Small intestine (tissue), 7 donors: ENCODE measurements at regions not wholly inside any gene's neighbourhood (a gene's known extent, or its start where the extent isn't known, plus 50 kb on each side); places are given as distances from the start of the nearest gene placed in this dataset.

ENCODE experiments used
- DNase-seq, 2 donors: peaks; one replicate each; pipeline versions ENCODE4 v3.0.0 to v3.0.0-alpha.2; 2013
- FAIRE-seq: peaks from 2 replicates; lab custom pipeline; 2012; peaks lifted over from hg19 to GRCh38; lab: Jason Lieb, UNC
- H3K27ac ChIP-seq, 3 donors: one replicate each; pipeline ENCODE4 v1.5.1; 2013; ENCODE audit warnings: low read length in 2 of 3, mild to moderate bottlenecking in 2 of 3, control low read depth in 1 of 3, inconsistent platforms in 1 of 3, low read depth in 1 of 3, moderate library complexity in 1 of 3
- H3K27me3 ChIP-seq, 3 donors: one replicate each; pipeline ENCODE4 v1.6.1; 2013; ENCODE audit warnings: low read length in 3 of 3, inconsistent platforms in 1 of 3; ENCODE audit not compliant: control insufficient read depth in 3 of 3, insufficient read depth in 3 of 3
- H3K36me3 ChIP-seq, 3 donors: one replicate each; pipeline ENCODE4 v1.6.1; 2013; ENCODE audit warnings: low read length in 3 of 3, inconsistent platforms in 1 of 3, low read depth in 1 of 3, mild to moderate bottlenecking in 1 of 3, moderate library complexity in 1 of 3; ENCODE audit not compliant: control insufficient read depth in 3 of 3, insufficient read depth in 2 of 3
- H3K4me1 ChIP-seq, 3 donors: one replicate each; pipeline ENCODE4 v1.6.1; 2013; ENCODE audit warnings: low read length in 2 of 3, inconsistent platforms in 1 of 3, low read depth in 1 of 3, mild to moderate bottlenecking in 1 of 3, moderate library complexity in 1 of 3; ENCODE audit not compliant: control insufficient read depth in 3 of 3, insufficient read depth in 2 of 3
- H3K4me3 ChIP-seq, 3 donors: one replicate each; pipeline ENCODE4 v1.5.1; 2013; ENCODE audit warnings: low read length in 3 of 3, control low read depth in 1 of 3, inconsistent platforms in 1 of 3, low read depth in 1 of 3, mild to moderate bottlenecking in 1 of 3, moderate library complexity in 1 of 3
- H3K9me3 ChIP-seq, 2 donors: one replicate each; pipeline ENCODE4 v1.6.1; 2013; ENCODE audit warnings: low read depth in 1 of 2, low read length in 1 of 2; ENCODE audit not compliant: control insufficient read depth in 2 of 2, insufficient read depth in 1 of 2
- WGBS, 3 donors: extraction: QIAGEN DNeasy Blood & Tissue Kit; methylation state at CpG; one replicate each; pipeline ENCODE4 v1.1.7; 2013; 5-methylcytosine and 5-hydroxymethylcytosine counted together
- donor health status: healthy with polysubstance abuse.
- donor health status: control.
- donor health status: control.
- donor health status: Bipolar disorder and iron deficiency.
- donor health status: healthy.

GRCh38 chr1:80837066-80837465 lies 963.7 kb upstream of the ADGRL2 start:
- H3K27ac ChIP-seq, result no peak overlapping the region
- H3K9me3 ChIP-seq, result peaks cover 0 to 5% of the 10 kb centered on the region in 2 donors
- no peak for FAIRE-seq
- no peaks in the 10 kb centered on the region for H3K4me1 ChIP-seq
- H3K36me3 ChIP-seq, result no peaks in the 10 kb centered on the region
- H3K27me3 ChIP-seq, result no peaks in the 10 kb centered on the region
- 75 to 85% (median 77%) methylated on average over 2 of the region's 2 CpGs for WGBS, 3 donors
- H3K4me3 ChIP-seq, result no peak overlapping the region
- DNase-seq, result no peak

- Histone ChIP-seq H3K27ac (no peak overlapping the region), H3K9me3 (peaks cover 0 to 5% of the 10 kb centered on the region in 2 donors), H3K36me3 (no peaks in the 10 kb centered on the region), H3K4me1 (no peaks in the 10 kb centered on the region), H3K4me3 (no peak overlapping the region), H3K27me3 (no peaks in the 10 kb centered on the region)
- no peak for DNase-seq
- WGBS, 3 donors, result 90 to 97% (median 95%) methylated on average over 2 of the region's 2 CpGs
- no peak for FAIRE-seq
Observed at GRCh38 chr1:80836505-80836904, 964.2 kb upstream of the ADGRL2 start.

- DNase-seq, result no peak
- WGBS, 3 donors, result 67 to 82% (median 77%) methylated on average over 3 of the region's 3 CpGs
Observed at GRCh38 chr1:80827666-80828065, 973.1 kb upstream of the ADGRL2 start.

GRCh38 chr1:80825067-80825466 lies 975.7 kb upstream of the ADGRL2 start:
- H3K9me3 ChIP-seq, result peaks cover 0 to 2% of the 10 kb centered on the region in 2 donors
- 48 to 68% (median 61%) methylated on average over 5 of the region's 5 CpGs for WGBS, 3 donors
- no peaks in the 10 kb centered on the region for H3K4me1 ChIP-seq
- no peaks in the 10 kb centered on the region for H3K36me3 ChIP-seq
- DNase-seq (peak in 1 of 2 donors; percentile 19), FAIRE-seq (no peak)
- no peak overlapping the region for H3K4me3 ChIP-seq
- no peaks in the 10 kb centered on the region for H3K27me3 ChIP-seq
- H3K27ac ChIP-seq, result no peak overlapping the region

More at GRCh38 chr1:80827666-80828065, 973.1 kb upstream of the ADGRL2 start:
- Histone ChIP-seq H3K27me3 (no peaks in the 10 kb centered on the region), H3K27ac (no peak overlapping the region), H3K36me3 (no peaks in the 10 kb centered on the region), H3K9me3 (peaks cover 0 to 2% of the 10 kb centered on the region in 2 donors), H3K4me1 (no peaks in the 10 kb centered on the region), H3K4me3 (no peak overlapping the region)
- no peak for FAIRE-seq

GRCh38 chr1:80818211-80818610 lies 982.5 kb upstream of the ADGRL2 start:
- FAIRE-seq, result no peak
- 61 to 79% (median 78%) methylated on average over 1 of the region's 1 CpG for WGBS, 3 donors
- Histone ChIP-seq H3K36me3 (no peaks in the 10 kb centered on the region), H3K4me3 (no peak overlapping the region), H3K27me3 (no peaks in the 10 kb centered on the region), H3K4me1 (no peaks in the 10 kb centered on the region), H3K9me3 (no peaks in the 10 kb centered on the region), H3K27ac (no peak overlapping the region)
- DNase-seq, result no peak

- Histone ChIP-seq H3K27ac (no peak overlapping the region), H3K9me3 (no peaks in the 10 kb centered on the region), H3K36me3 (no peaks in the 10 kb centered on the region), H3K4me3 (no peak overlapping the region), H3K27me3 (no peaks in the 10 kb centered on the region), H3K4me1 (no peaks in the 10 kb centered on the region)
- DNase-seq, result no peak
- FAIRE-seq, result no peak
- WGBS, 3 donors, result 56 to 66% (median 59%) methylated on average over 2 of the region's 2 CpGs
Observed at GRCh38 chr1:80807981-80808380, 992.8 kb upstream of the ADGRL2 start.

- Histone ChIP-seq H3K27me3 (no peaks in the 10 kb centered on the region), H3K27ac (no peak overlapping the region), H3K4me3 (no peak overlapping the region), H3K9me3 (no peaks in the 10 kb centered on the region), H3K36me3 (no peaks in the 10 kb centered on the region), H3K4me1 (no peaks in the 10 kb centered on the region)
- WGBS, 3 donors, result 84 to 91% (median 85%) methylated on average over 2 of the region's 2 CpGs
- DNase-seq, result no peak
- FAIRE-seq, result no peak
Observed at GRCh38 chr1:80806431-80806830, 994.3 kb upstream of the ADGRL2 start.

GRCh38 chr1:80801695-80802094 lies 999.0 kb upstream of the ADGRL2 start:
- Histone ChIP-seq H3K4me1 (no peaks in the 10 kb centered on the region), H3K4me3 (no peak overlapping the region), H3K9me3 (peaks cover 0 to 12% of the 10 kb centered on the region in 2 donors), H3K27ac (no peak overlapping the region), H3K27me3 (no peaks in the 10 kb centered on the region), H3K36me3 (no peaks in the 10 kb centered on the region)
- FAIRE-seq (no peak), DNase-seq (no peak)

GRCh38 chr1:80799457-80799856 lies 1001.3 kb upstream of the ADGRL2 start:
- H3K4me3 ChIP-seq, result no peak overlapping the region
- DNase-seq (no peak), FAIRE-seq (no peak)
- H3K36me3 ChIP-seq, result no peaks in the 10 kb centered on the region
- H3K4me1 ChIP-seq, result no peaks in the 10 kb centered on the region
- no peak overlapping the region for H3K27ac ChIP-seq
- peaks cover 0 to 12% of the 10 kb centered on the region in 2 donors for H3K9me3 ChIP-seq
- H3K27me3 ChIP-seq, result no peaks in the 10 kb centered on the region
- WGBS, 3 donors, result 44 to 52% (median 46%) methylated on average over 2 of the region's 2 CpGs
